ENCODE measurements at regions not wholly inside any gene's neighbourhood (a gene's known extent, or its start where the extent isn't known, plus 50 kb on each side); places are given as distances from the start of the nearest gene placed in this dataset.

DNA sequence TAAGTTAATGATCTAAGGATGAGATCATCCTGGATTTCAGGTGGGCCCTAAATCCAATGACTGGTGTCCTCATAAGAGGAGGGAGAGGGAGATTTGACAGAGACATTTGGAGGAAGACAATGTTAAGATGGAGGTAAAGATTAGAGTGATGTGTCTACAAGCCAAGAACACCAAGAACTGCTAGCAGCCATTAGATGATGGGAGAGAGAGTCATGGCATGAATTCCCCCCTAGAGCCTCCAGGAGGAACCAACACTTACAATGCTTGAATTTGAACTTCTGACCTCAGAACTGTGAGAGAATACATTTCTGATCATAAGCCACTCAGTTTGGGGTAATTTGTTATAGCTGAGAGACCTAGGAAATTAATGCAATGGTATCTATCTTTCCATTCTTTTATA is 68.1 kb upstream of the RFXAP start:
- TF ChIP-seq, protein P1, sequence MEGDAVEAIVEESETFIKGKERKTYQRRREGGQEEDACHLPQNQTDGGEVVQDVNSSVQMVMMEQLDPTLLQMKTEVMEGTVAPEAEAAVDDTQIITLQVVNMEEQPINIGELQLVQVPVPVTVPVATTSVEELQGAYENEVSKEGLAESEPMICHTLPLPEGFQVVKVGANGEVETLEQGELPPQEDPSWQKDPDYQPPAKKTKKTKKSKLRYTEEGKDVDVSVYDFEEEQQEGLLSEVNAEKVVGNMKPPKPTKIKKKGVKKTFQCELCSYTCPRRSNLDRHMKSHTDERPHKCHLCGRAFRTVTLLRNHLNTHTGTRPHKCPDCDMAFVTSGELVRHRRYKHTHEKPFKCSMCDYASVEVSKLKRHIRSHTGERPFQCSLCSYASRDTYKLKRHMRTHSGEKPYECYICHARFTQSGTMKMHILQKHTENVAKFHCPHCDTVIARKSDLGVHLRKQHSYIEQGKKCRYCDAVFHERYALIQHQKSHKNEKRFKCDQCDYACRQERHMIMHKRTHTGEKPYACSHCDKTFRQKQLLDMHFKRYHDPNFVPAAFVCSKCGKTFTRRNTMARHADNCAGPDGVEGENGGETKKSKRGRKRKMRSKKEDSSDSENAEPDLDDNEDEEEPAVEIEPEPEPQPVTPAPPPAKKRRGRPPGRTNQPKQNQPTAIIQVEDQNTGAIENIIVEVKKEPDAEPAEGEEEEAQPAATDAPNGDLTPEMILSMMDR (IDR thresholded peaks at IDR 0.05): no peak
- no peak for TF ChIP-seq EZH2phosphoT487 (IDR thresholded peaks at IDR 0.05)
